K562 (cell line): ENCODE measurements at regions not wholly inside any gene's neighbourhood (a gene's known extent, or its start where the extent isn't known, plus 50 kb on each side); places are given as distances from the start of the nearest gene placed in this dataset.

ENCODE experiments used
- ATAC-seq: fragments of 200-7000 bp; cut with Tn5 transposase; 3 replicates; pipeline ENCODE4 v1.9.1; 2020; ENCODE audit warnings: moderate library complexity
- BruUV-seq: library from RNA; stranded (reverse); fragments of 400-500 nt; replicated peaks from 2 replicates; lab custom pipeline; 2021; lab: Mats Ljungman, UMichigan
- CTCF ChIA-PET: fragments of 300-600 bp; formaldehyde crosslinking; extraction: SDS; loops from one replicate; lab custom pipeline; 2021; ENCODE audit warnings: low intra/inter-chr PET ratio; lab: Yijun Ruan, JAX
- POLR2A ChIA-PET: fragments of 300-600, 350-650 bp; sonication (Branson Sonifier 250); formaldehyde crosslinking; extraction: SDS; loops from one replicate; lab custom pipeline; 2021; ENCODE audit warnings: antibody characterized with exemption, inconsistent platforms; lab: Yijun Ruan, JAX
- DNase-seq, 4 experiments: peaks; one replicate each; pipeline versions ENCODE4 v3.0.0 to v3.0.0-alpha.2; 2011 to 2018; ENCODE audit warnings: low spot score in 3 of 4, mixed read lengths in 3 of 4; ENCODE audit errors: extremely low read depth in 1 of 4
- FAIRE-seq: peaks from 2 replicates; lab custom pipeline; 2011; peaks lifted over from hg19 to GRCh38; lab: Jason Lieb, UNC
- H2AFZ ChIP-seq: 2 replicates; pipeline ENCODE4 v1.6.0; 2011; ENCODE audit warnings: low read depth, low read length, control low read depth, inconsistent platforms
- H3K27ac ChIP-seq: fragments of 200-600 bp; 3 replicates; pipeline ENCODE4 v1.8.0; 2011; ENCODE audit warnings: low read depth, mild to moderate bottlenecking, control low read depth, inconsistent platforms, low read length, moderate library complexity, mixed read lengths; ENCODE audit errors: extremely low read depth
- H3K27me3 ChIP-seq, 2 experiments: fragments of 300-600 bp in 1 of 2; 2 replicates in 1 of 2; 3 replicates in 1 of 2; pipeline versions ENCODE4 v1.6.0 to v1.8.0; 2011; ENCODE audit warnings: inconsistent platforms in 2 of 2, low read length in 2 of 2, mild to moderate bottlenecking in 1 of 2, mixed read lengths in 1 of 2, moderate library complexity in 1 of 2; ENCODE audit not compliant: control insufficient read depth in 2 of 2, insufficient read depth in 2 of 2
- H3K36me3 ChIP-seq: fragments of 300-600 bp; 3 replicates; pipeline ENCODE4 v1.8.0; 2011; ENCODE audit warnings: mild to moderate bottlenecking, low read length, inconsistent platforms; ENCODE audit not compliant: control insufficient read depth, insufficient read depth
- H3K4me1 ChIP-seq, 2 experiments: fragments of 200-600 bp in 1 of 2; replicated peaks in 1 of 2; 2 replicates in 1 of 2; 3 replicates in 1 of 2; pipeline versions ENCODE4 v1.5.1 to v1.8.0; 2011; ENCODE audit warnings: inconsistent platforms in 2 of 2, low read length in 2 of 2, mild to moderate bottlenecking in 1 of 2, mixed read lengths in 1 of 2, moderate library complexity in 1 of 2; ENCODE audit not compliant: control insufficient read depth in 2 of 2, insufficient read depth in 2 of 2
- H3K4me2 ChIP-seq: 2 replicates; pipeline ENCODE4 v1.6.1; 2011; ENCODE audit warnings: low read length, control low read depth, inconsistent platforms, mixed read lengths; ENCODE audit not compliant: insufficient read depth
- H3K4me3 ChIP-seq: fragments of 200-600 bp; sonication (generic), shearing (Covaris generic); 2 replicates; pipeline ENCODE4 v1.5.1; 2016; ENCODE audit warnings: control low read depth, inconsistent platforms
- H3K79me2 ChIP-seq: fragments of 200-600 bp; 3 replicates; pipeline ENCODE4 v1.8.0; 2011; ENCODE audit warnings: low read length, inconsistent platforms; ENCODE audit not compliant: control insufficient read depth, insufficient read depth
- H3K9ac ChIP-seq, 2 experiments: 2 replicates each; pipeline versions ENCODE4 v1.6.0 to v1.6.1; 2011; ENCODE audit warnings: low read depth in 2 of 2, low read length in 2 of 2, control low read depth in 1 of 2, inconsistent platforms in 1 of 2, mild to moderate bottlenecking in 1 of 2, mixed read lengths in 1 of 2; ENCODE audit not compliant: insufficient read depth in 1 of 2
- H3K9me1 ChIP-seq: one replicate; pipeline ENCODE4 v1.6.0; 2011; ENCODE audit warnings: inconsistent platforms, mild to moderate bottlenecking, low read length, moderate library complexity; ENCODE audit not compliant: control insufficient read depth, insufficient read depth
- H3K9me3 ChIP-seq: replicated peaks from 2 replicates; pipeline ENCODE4 v1.5.1; 2011; ENCODE audit warnings: low read depth, low read length, inconsistent platforms; ENCODE audit not compliant: control insufficient read depth, insufficient read depth
- H4K20me1 ChIP-seq: replicated peaks from 2 replicates; pipeline ENCODE4 v1.6.1; 2011; ENCODE audit warnings: low read length, inconsistent platforms, mixed read lengths; ENCODE audit not compliant: control insufficient read depth, insufficient read depth
- ARID3A ChIP-seq: IDR thresholded peaks from 2 replicates; pipeline ENCODE4 v1.6.1; 2012; ENCODE audit warnings: low read depth, low read length, improper control_type of control experiment, borderline replicate concordance
- DPF2 ChIP-seq: fragments of 450-650 bp; IDR thresholded peaks from 2 replicates; pipeline ENCODE4 v1.6.1; 2016
- ETV1 ChIP-seq: fragments of 450-650 bp; conservative IDR thresholded peaks from 2 replicates; pipeline ENCODE4 v1.6.1; 2016; ENCODE audit warnings: missing genetic modification characterization, control low read depth, low read depth, missing compliant biosample characterization
- KLF16 ChIP-seq: IDR thresholded peaks from 2 replicates; pipeline ENCODE4 v1.6.1; 2016; ENCODE audit warnings: antibody characterized with exemption
- MECOM ChIP-seq: fragments of 250-450 bp; sonication (Bioruptor Pico); IDR thresholded peaks from 2 replicates; pipeline ENCODE4 v1.8.0; 2022; ENCODE audit warnings: inconsistent platforms
- POLR2A ChIP-seq: fragments of 450-650 bp; conservative IDR thresholded peaks from 2 replicates; pipeline ENCODE4 v1.6.1; 2016
- POLR2H ChIP-seq: IDR thresholded peaks from 2 replicates; pipeline ENCODE4 v1.6.1; 2016; ENCODE audit warnings: missing genetic modification characterization, low read depth, mild to moderate bottlenecking, control low read depth, missing compliant biosample characterization, moderate library complexity
- RBBP5 ChIP-seq: fragments of 200-600 bp; sonication (generic); IDR thresholded peaks from 2 replicates; pipeline ENCODE4 v1.6.1; 2012; ENCODE audit warnings: borderline replicate concordance, mild to moderate bottlenecking, low read length, control low read depth, inconsistent platforms; ENCODE audit not compliant: insufficient read depth, poor library complexity, severe bottlenecking
- SLC30A9 ChIP-seq: fragments of 250-450 bp; sonication (Bioruptor Pico); IDR thresholded peaks from 2 replicates; pipeline ENCODE4 v1.8.0; 2022; ENCODE audit warnings: mild to moderate bottlenecking, moderate library complexity
- SNRNP70 ChIP-seq: fragments of 200-400 bp; formaldehyde crosslinking; optimal IDR thresholded peaks from 2 replicates; pipeline ENCODE3; 2017; ENCODE audit warnings: low read depth, low read length
- SRSF1 ChIP-seq: fragments of 200-400 bp; formaldehyde crosslinking; IDR thresholded peaks from 2 replicates; pipeline ENCODE4 v1.6.1; 2017; ENCODE audit warnings: mild to moderate bottlenecking, low read depth, low read length, moderate library complexity
- U2AF2 ChIP-seq: fragments of 200-400 bp; formaldehyde crosslinking; optimal IDR thresholded peaks from 2 replicates; pipeline ENCODE3; 2017; ENCODE audit warnings: low read depth, mild to moderate bottlenecking, low read length
- XRCC4 ChIP-seq: IDR thresholded peaks from one replicate; pipeline ENCODE4 v1.6.1; 2011; ENCODE audit not compliant: insufficient read depth, insufficient read length; ENCODE audit errors: extremely low read depth
- ZNF384 ChIP-seq: IDR thresholded peaks from 2 replicates; pipeline ENCODE4 v1.6.1; 2012; ENCODE audit warnings: low read depth, low read length, improper control_type of control experiment
- ZZZ3 ChIP-seq: fragments of 450-650 bp; IDR thresholded peaks from 2 replicates; pipeline ENCODE4 v1.6.1; 2016; ENCODE audit warnings: antibody characterized with exemption, mild to moderate bottlenecking, moderate library complexity
- WGBS: fragments of 100-300 bp; shearing (Covaris generic); methylation state at CpG from one replicate; pipeline ENCODE4 v1.1.6; 2016; ENCODE audit warnings: low coverage, mixed read lengths; ENCODE audit not compliant: insufficient coverage; ENCODE audit errors: missing lambda C conversion rate; 5-methylcytosine and 5-hydroxymethylcytosine counted together
- in situ Hi-C: fragments of 300-500 bp; cut with MboI; formaldehyde crosslinking; loops from 4 replicates; pipeline ENCODE4 v1.15.0; 2018; ENCODE audit warnings: inconsistent platforms, mixed read lengths
- intact Hi-C: fragments of 100-400 bp; cut with micrococcal nuclease; formaldehyde crosslinking; loops from 2 replicates; pipeline ENCODE4 v1.14.2; 2022
- TF ChIP-seq, protein P1 (sequence below): fragments of 250-450 bp; sonication (Bioruptor Pico); IDR thresholded peaks from 2 replicates; pipeline ENCODE4 v1.4.0; 2020; ENCODE audit warnings: mild to moderate bottlenecking, moderate library complexity
- TF ChIP-seq, protein P2 (sequence below): fragments of 250-450 bp; sonication (Bioruptor Pico); IDR thresholded peaks from 2 replicates; pipeline ENCODE4 v1.4.0; 2020; ENCODE audit warnings: mild to moderate bottlenecking, moderate library complexity

GRCh38 chrX:79568309-79568708 is 201.2 kb upstream of the ITM2A start (continued):
- no peak for TF ChIP-seq ZNF384

- Histone ChIP-seq H3K27ac (no peak overlapping the region), H4K20me1 (no peaks in the 10 kb centered on the region), H3K4me1 (no peaks in the 10 kb centered on the region), H2AFZ (no peak overlapping the region), H3K79me2 (no peaks in the 10 kb centered on the region), H3K9me3 (no peaks in the 10 kb centered on the region), H3K27me3 (no peaks in the 10 kb centered on the region), H3K4me2 (no peak overlapping the region), H3K36me3 (no peaks in the 10 kb centered on the region), H3K9ac (no peak overlapping the region), H3K9me1 (no peaks in the 10 kb centered on the region), H3K4me3 (no peak overlapping the region)
- POLR2A ChIA-PET: no interaction called here
- in situ Hi-C loops: no loop called here
- BruUV-seq: no TSS peak
- FAIRE-seq: no peak
- no peak for ATAC-seq
- no peak for DNase-seq
- CTCF ChIA-PET: no interaction called here
- intact Hi-C loops: no loop called here
- 0% methylated on average over 2 of the region's 2 CpGs for WGBS
- TF ChIP-seq XRCC4 (no peak), POLR2H (no peak), U2AF2 (no peak), SLC30A9 (CRISPR knock-in tag) (no peak), RBBP5 (no peak), ZZZ3 (no peak), DPF2 (no peak), SRSF1 (no peak), KLF16 (no peak), SNRNP70 (no peak), POLR2A (no peak), ETV1 (no peak), ARID3A (no peak), MECOM (CRISPR knock-in tag) (no peak)
- TF ChIP-seq, protein P1, sequence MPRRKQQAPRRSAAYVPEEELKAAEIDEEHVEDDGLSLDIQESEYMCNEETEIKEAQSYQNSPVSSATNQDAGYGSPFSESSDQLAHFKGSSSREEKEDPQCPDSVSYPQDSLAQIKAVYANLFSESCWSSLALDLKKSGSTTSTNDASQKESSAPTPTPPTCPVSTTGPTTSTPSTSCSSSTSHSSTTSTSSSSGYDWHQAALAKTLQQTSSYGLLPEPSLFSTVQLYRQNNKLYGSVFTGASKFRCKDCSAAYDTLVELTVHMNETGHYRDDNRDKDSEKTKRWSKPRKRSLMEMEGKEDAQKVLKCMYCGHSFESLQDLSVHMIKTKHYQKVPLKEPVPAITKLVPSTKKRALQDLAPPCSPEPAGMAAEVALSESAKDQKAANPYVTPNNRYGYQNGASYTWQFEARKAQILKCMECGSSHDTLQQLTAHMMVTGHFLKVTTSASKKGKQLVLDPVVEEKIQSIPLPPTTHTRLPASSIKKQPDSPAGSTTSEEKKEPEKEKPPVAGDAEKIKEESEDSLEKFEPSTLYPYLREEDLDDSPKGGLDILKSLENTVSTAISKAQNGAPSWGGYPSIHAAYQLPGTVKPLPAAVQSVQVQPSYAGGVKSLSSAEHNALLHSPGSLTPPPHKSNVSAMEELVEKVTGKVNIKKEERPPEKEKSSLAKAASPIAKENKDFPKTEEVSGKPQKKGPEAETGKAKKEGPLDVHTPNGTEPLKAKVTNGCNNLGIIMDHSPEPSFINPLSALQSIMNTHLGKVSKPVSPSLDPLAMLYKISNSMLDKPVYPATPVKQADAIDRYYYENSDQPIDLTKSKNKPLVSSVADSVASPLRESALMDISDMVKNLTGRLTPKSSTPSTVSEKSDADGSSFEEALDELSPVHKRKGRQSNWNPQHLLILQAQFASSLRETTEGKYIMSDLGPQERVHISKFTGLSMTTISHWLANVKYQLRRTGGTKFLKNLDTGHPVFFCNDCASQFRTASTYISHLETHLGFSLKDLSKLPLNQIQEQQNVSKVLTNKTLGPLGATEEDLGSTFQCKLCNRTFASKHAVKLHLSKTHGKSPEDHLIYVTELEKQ: no peak
- TF ChIP-seq, protein P2, sequence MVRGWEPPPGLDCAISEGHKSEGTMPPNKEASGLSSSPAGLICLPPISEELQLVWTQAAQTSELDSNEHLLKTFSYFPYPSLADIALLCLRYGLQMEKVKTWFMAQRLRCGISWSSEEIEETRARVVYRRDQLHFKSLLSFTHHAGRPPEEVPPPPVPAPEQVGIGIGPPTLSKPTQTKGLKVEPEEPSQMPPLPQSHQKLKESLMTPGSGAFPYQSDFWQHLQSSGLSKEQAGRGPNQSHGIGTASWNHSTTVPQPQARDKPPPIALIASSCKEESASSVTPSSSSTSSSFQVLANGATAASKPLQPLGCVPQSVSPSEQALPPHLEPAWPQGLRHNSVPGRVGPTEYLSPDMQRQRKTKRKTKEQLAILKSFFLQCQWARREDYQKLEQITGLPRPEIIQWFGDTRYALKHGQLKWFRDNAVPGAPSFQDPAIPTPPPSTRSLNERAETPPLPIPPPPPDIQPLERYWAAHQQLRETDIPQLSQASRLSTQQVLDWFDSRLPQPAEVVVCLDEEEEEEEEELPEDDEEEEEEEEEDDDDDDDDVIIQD (CRISPR knock-in tag): no peak
Observed at GRCh38 chrX:79564362-79564761, 197.2 kb upstream of the ITM2A start.
